Activated T-cell treated with anti-CD3 and anti-CD28 coated beads for 48 hours (primary cell): ENCODE measurements at regions not wholly inside any gene's neighbourhood (a gene's known extent, or its start where the extent isn't known, plus 50 kb on each side); places are given as distances from the start of the nearest gene placed in this dataset.
"Not testable (repeated sequence)": the region's sequence is repeated elsewhere in the genome, so short reads cannot be mapped to it uniquely, and the experiment has no call there.

Experiments used
- DNase-seq: peaks from one replicate; pipeline ENCODE4 v3.0.0-alpha.2; 2020; ENCODE audit warnings: low read depth

DNA sequence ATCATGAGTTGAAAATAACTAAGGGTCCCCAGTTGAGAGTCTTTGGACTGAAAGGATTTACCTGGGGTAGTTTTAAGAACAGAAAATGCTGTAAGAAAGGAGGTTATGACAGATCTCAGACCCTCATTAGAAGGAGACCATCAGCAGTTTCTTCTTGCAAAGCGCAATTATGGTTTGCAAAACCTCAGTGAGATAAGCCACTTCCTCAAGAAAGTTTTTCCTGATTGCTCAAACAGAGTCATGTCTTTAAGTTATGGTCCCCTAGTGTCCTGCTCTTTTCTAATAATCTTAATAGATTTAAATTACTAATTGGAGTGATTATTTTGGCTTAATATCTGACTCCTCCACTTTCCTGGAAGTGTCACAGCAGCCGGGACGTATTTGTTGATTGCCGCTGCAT, 293.2 kb upstream of the KLF4 start:
- no peak for DNase-seq

DNA sequence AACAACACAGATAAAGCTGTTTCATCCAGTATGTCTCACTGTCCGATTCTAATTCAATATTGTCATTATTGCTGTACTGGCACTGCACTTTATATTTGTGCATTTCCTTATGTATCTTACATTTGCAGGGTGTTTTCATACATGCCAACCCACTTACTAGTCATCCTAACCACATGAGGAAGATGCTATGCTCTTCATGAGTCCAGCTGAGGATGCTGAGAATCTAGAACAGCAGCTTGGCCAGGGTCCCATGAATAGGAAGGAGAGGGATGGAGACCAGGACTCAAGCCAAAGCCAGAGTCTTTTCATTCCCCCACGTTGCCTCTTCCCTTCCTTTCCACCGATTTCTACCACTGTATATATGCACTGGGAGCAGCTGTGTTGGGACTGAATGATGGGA, 292.8 kb upstream of the KLF4 start:
- DNase-seq = no peak

DNA sequence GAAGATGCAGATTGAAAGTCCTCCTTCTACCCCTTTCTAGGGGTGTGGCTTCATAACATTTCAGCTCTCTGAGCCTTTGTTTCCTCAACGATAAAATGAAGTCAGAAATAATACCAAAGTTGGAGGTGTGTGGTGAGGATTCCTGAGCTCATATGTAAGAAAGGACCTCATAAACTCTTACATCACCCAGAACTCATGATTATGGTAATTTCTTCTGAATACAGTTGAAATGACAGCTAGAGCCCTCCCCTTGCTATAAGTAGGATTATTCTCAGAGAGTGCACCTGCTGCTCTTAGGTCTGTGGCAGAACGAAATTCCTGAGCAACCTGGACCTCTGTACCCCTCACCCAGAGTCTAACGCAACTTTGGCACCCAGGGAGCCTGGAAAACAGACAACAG, 291.4 kb upstream of the KLF4 start:
- no peak for DNase-seq

DNA sequence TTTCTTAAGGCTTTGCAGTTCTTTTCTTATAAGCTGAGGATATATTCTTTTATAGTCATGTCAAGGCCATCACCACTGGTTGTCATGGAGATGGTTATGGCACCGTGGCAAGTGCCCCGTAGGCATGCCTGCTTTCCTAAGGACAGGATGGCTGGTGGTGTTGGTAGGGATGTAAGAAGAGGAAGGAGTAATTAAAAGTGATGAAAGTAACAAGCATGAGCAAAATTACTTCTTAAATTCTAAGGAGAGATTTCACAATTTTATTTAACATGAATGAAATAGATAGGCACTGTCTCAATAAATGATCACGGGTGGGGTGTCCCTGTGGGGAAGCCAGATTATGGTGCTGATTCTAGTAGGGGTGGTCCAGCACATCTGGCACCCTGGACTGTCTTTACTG, 290.2 kb upstream of the KLF4 start:
- DNase-seq = no peak

DNA sequence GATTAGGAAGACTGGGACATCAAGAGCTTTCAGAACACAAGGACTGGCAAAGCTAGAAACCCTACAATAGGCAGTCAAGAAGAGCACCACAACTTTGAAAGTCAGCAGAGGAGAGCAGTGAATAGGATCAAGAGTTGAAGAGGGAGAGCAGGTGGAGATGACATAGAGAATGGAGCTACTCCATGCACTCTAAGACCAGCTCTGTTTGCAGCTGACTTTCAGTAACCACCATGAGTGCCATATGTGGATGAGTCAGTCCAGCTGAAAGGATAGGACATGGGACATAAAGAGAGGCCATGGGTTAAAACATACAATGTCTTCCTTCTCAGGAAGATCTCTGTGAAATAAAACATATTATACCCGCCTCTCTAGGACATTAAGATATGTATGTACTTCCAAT, 289.1 kb upstream of the KLF4 start:
- no peak for DNase-seq

DNA sequence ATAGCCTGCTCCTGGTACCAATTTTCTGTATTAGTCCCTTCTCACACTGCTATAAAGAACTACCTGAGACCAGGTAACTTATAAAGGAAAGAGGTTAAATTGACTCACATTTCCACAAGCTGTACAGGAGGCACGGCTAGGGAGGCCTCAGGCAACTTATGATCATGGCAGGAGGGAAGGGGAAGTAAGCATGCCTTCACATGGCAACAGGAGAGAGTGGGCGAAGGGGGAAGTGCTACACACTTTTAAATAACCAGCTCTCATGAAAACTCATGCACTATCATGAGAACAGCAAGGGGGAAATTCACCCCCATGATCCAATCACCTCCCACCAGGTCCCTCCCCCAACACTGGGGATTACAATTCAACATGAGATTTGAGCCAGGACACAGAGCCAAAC, 284.5 kb upstream of the KLF4 start:
- not testable (repeated sequence) for DNase-seq

DNA sequence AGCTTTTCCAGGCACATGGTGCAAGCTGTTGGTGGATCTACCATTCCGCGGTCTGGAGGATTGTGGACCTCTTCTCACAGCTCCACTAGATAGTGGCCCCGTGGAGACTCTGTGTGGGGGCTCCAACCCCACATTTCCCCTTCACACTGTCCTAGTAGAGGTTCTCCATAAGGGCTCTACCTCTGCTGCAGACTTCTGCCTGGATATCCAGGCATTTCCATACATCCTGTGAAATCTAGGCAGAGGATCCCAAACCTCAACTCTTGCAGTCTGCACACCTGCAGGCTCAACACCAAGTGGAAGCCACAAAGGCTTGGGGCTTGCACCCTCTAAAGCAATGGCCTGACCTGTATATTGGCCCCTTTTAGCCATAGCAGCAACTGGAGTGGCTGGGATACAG, 283.4 kb upstream of the KLF4 start:
- no peak for DNase-seq

DNA sequence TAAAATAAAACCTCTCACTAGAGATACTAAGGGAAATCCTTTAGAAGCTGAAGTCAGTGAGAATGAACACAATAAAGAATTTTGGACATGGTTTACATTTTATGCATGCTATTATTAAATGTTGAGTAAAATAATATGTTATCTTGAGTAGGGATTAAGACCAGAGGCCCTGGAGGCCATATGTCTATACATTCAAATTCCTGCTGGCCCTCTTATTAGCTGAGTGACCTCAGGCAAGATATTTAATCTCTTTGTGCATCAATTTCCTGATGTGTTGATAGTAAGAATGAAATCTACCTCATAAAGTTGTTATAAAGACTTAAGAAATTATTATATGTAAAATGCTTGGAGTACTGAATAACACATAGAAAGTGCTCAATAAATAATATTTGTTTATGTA, 281.1 kb upstream of the KLF4 start:
- no peak for DNase-seq

DNA sequence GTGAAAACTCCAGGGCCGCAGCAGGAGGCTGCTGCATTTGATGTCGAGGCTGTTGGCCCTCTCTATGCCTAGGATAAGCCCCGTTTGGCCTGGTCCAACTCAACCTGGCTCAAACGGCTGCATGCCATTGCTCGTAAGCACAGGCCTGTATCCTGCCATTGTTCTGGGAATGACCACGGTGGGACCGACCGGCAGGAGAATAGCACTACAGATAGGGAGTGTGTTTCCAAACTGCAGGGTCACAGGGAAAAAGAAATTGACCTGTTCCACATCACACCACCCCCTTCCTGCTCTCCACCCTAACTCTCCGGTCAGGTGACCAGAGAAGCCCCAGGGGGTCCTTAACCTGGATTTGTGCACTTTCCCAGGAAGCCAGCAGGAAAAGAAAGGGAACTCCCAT, 278.7 kb upstream of the KLF4 start:
- DNase-seq = no peak

DNA sequence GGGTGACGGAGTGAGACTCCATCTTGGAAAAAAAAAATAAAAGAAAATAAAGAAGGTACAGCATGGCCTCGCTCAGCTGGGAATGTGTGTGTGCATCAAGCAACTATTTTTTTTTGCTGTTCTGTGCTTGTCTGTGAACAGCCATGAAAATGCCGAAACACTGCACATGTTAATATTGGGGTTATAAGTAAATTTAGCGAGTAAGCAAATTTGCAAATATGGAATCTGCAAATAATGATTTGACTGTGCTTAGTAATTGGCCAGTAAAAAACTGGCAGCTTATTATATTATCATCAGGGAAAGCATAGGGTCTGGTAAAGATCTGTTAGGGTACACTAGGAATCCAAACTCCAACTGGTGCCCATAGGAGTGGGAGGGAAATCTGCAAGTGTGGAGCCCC, 278.1 kb upstream of the KLF4 start:
- no peak for DNase-seq

DNA sequence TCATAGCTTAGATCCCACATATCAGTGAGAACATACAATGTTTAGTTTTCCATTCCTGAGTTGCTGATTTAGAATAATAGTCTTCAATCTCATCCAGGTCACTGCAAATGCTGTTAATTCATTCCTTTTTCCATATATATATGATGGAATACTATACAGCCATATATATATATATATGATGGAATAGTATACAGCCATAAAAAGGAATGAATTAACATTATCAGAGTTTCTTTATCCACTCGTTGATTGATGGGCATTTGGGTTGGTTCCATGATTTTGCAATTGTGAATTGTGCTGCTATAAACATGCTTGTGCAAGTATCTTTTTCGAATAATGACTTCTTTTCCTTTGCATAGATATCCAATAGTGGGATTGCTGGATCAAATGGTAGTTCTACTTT, 273.9 kb upstream of the KLF4 start:
- not testable (repeated sequence) for DNase-seq

DNA sequence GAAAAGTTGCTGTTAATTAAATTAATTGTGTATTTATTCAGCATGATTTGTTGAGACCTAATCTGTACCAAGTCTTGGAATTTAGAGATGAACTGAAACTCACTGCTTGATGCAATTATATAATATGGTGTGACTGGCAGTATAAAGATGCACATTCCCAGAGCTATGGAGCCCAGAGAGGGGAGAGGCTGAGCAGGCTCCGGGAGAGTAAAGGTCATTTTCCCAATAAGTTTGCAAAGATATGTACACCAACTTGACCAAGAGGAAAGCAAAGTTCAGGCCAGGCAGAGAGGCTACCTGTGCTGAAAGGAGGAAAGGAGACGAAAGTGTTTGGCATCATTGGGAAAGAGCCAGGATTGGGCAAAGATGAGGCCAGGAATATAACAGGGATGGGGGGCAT, 271.7 kb upstream of the KLF4 start:
- DNase-seq = no peak

DNA sequence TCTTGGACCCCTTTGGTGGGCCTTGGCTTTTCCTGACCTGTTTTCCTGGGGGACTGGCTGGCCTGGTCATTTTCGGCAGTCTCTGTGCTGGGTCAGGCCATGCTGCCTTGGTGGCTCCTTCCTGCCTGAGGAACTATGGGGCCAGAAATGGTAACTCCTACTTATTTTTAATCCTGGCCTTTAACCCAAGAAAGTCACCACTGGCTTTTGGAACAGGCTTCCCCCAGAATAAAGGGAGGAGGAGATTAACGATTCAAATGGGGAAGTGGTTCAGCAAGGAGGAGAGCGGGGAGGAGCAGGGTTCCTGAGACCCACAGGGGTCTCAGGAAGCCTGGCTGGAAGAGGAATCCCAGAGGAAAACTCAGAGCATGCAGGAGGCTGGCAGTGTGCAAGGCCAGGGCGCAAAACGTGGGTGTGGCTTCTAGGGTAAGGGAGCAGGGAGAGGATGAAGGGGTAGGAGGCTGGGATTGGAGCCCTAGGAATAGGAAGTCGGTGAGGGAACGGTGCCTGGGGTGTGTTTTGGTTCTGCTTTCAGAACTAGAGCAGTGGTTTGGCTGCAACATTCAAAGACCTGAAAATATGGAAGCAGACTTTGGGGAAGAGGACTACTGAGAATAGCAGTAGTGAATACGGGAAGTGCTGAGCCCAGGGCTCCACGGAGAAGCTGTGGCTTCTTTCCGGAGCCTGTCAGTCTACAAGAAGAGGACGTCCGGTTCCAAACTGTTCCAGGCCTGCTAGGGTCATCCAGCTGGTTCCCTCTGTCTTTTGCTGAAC, 271.1 kb upstream of the KLF4 start:
- DNase-seq = no peak

DNA sequence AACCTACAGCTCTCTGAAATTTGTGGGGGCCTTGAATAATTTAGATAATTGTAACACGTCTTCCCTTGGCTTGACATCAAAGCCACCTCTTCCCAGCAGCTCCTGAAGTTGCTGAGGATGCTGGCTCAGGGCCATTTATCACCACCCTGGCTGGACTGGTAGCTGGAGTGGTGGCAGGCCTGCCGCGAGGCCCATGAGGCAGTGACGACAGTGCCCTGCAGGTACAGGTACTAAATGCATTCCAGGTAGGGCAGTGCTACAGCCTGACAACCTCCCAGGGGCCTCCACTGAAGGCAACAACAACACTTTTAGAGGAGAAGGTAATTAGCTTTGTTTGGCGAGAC, 270.2 kb upstream of the KLF4 start:
- DNase-seq = no peak

DNA sequence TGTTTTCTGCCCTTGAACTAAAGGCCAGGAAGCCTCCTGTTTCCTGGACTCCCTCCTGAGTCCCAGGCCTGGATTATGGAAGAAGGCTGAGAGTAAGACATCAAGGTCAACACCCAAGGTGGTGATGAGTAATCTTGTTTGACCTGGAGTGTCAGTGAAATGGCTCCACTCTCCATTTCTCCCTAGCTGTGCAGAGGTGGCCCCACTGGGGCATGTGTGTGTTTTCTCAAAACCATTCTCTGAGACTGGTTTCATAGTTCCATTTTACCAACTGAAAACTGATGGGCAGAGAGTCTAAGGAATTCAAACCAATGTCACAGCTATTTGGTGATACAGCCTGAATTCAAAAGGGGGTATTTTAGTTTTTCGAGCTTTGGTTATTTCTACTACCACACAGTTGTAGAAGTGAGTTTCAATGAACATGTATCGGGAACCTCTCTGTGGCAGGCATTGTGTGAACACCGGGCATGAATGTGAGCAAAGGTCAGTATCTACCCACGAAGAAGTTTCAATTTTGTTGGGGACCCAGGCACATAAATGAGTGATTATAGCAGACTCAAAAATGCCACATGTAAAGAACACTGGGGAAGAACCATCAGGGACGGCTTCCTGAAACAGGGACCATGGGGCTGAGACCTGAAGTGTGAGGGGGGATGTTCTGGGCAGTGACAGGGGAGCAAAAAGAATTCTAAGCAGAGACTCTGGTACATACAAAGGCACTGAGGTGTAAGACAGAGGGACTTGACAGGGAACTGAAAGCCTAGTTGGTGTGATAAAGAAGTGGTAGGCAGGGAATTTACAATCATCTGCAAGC, 269.6 kb upstream of the KLF4 start:
- DNase-seq = no peak

DNA sequence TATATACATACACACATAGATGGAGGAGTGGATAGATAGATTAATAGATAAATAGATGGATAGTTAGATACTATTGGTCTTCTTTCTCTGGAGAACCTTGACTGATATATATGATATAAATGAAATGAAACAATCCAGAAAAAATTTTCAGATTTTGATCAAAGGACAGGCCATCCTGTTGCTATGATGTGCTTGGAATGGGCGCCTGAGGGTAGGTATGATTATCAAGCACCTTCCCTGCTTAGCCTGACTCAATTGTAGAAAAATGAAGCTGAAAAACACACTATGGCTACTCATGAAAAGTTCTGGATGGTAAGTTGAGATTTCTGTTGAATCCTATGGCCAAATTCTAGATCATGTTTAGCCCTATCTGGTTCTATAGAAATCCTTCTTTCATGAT, 266.5 kb upstream of the KLF4 start:
- no peak for DNase-seq

DNA sequence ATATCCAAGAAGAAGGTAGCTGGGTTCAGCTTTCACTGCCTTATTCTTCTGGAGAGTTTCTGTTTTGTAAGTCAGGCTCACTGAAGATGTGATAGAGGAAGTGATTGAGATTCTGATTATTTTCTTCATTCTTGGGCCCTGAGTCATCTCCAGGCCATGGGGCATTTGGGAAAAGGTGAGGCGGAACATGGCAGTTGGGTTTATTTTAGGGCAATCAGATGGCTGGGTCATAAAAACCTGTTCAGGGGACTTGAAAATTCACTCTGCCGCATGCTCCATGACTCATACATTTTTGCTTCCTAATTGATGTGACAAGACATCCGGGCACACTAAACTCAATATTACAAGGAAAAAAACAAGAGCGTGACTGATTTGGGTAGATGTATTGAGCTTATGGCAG, 265.7 kb upstream of the KLF4 start:
- no peak for DNase-seq

DNA sequence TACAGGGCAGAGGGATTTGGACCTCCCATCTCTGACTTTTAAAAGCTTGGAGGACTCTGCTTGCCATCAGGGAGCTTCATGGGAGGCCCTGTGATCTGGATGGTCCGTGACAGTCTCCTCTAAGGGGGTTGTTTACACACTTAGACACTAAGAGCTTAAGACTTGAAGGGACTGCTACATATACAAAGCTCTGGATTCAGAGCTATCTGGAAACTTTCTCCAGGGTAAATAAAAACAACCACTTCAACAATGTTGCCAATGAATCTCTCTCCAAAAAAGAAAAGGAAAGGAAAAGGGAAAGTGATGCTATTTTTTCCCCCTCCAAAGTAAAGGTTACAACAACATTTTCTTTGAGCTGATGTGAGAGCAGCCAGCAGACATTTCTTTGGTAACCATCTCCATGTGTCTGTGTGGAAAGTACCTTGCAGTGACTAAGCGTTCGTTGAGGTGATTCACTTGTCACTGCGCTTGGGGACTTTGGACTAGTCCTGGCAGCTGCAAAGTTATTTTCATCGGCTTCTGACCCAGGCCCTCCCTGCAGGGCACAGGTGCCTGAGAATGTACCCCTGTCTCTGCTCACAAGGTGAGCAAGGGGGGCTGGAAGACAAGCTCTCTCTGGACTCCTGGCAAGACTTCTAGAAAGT, 262.1 kb upstream of the KLF4 start:
- no peak for DNase-seq

DNA sequence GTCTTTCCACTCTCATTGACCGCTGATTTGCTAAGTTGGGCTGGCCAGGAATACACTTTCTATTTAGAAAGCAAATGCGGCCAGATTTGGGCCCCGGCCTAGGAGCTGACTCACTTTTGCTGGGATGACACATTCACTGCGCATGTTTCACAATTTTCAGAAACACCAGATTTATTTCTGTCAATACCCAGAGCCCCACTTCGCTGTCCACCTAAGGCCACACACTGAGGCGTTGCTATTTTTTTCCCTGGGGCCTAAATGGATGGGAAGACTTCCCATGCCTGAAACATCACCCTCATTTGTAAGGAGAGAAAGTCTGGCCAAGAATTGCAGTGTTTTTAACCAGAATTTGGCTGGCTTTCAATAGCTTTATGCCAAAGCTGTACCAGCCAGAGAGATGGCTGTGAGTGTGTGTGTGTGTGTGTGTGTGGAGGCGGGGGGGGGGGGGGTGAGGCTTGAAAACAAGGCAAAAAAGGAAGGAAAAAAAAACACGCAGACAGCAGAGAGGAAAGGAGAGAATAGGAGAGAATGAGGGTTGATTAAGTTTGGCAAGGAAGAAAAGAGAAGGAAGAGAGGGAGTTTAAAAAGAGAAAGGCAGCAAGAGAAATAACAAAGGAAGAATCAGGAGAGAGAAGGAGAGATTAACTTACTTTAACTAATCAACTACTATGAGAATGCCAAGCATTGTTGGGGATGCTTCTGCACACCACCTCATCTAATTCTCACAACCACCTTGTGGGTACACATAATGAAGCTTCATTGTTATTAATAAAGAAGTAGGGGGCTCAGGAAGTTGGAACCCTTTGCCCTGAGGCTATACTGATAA, 261.4 kb upstream of the KLF4 start:
- no peak for DNase-seq

DNA sequence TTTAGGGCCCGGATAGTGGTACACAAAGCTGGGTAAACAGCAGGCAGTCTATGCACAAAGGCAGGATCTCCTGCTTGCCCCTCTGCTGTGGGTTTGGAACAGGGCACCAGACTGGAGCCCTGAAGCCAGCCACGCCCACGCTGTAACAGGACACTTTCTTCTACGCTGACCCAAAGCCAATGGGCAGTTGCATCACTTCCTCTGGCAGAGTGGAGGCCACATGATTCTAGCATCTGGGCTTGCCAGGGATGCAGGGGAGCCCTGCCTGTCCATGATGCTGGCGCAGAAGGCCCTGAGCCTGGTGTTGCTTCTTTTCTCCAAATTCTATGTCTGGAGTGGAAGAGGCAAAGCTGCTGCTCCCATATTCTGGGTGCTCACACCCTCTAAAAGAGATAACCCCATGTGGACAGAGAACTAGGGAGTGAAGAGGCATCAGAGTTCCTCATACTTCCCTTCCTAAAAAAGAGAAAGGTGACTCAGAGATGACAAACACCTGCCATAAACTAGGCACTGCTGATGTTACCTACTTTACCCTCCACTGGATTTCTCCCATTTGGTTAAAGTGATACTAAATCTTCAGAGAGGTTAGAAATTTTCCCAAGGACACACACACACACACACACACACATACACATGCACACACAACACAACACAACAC, 260.3 kb upstream of the KLF4 start:
- DNase-seq = no peak

DNA sequence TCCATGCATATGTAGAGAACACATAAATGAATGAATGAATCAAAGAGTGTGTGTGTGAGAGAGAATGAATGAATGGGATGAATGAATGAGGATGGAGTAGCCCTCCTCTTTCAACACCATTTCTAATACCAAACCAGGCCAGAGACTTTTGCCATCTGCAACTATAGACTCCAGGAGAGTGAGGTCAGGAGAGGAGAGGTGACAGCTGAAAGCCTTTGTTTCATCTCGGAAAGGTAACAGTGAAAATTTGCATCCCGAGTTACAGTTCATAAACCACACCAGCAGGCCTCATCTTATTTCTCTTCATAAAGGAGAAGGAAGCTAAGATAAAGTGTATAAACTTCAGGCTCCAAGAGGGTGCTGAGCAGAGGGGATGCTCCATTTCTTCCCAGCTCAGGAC, 255.3 kb upstream of the KLF4 start:
- no peak for DNase-seq
